ENCODE measurements at regions not wholly inside any gene's neighbourhood (a gene's known extent, or its start where the extent isn't known, plus 50 kb on each side); places are given as distances from the start of the nearest gene placed in this dataset.
"Not testable (repeated sequence)": the region's sequence is repeated elsewhere in the genome, so short reads cannot be mapped to it uniquely, and the experiment has no call there.

DNA sequence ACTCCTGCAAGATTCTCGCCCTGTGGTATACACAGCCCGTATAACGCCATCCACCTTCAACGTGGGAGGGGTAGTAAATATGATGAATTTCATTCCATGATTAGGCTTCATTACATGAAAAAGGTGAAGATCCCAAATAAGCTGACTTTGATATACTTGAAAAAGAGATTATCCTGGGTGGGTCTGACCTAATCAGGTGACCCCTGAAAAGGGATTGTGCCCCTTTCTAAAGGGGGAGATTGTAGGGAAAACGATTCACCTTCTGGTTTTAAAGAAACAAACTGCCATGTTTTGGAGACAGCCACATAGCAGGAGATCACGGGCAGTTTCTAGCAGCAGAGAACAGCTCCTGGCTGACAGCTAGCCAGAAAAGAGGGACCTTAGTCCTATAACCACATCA is 155.1 kb upstream of the SMLR1 start:
- DNase-seq (ENCODE audit: low read depth in 2 of 2) = no peak

DNA sequence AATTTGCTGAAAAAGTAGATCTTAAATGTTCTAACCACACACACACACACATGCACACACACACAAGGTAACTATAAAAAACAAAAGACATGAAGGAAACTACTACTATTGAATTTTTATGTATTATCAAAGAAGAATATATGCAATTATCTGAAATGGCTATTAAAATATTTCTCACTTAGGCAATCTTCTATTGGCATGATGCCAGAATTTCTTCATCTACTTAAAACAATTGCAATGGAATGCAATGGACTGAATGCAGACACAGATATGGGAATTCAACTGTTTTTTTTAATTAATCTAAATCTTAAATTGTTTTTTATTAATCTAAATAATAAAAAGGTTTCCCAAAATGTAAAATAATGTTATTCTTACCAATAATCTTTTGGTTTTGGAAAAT is 152.6 kb upstream of the SMLR1 start:
- DNase-seq (ENCODE audit: low read depth in 2 of 2) = no peak

DNA sequence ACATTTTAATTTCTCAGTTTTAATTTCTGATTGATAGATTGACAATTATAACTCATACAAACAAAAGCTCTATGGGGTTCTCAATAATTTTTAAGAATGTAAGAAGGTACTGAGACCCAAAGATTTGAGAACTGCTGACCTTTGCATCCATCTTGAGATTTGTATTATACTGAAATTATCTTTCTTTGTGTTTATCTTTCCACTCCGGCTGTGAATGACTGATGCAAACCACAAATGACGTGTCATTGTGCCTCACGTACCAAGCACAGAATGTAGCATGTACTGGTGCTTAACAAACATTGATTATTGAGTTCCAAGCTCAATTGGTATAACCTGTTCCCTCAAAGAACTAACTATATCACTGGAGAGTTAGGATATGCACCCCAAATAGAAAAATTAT is 152.1 kb upstream of the SMLR1 start:
- no peak for DNase-seq (ENCODE audit: low read depth in 2 of 2)

DNA sequence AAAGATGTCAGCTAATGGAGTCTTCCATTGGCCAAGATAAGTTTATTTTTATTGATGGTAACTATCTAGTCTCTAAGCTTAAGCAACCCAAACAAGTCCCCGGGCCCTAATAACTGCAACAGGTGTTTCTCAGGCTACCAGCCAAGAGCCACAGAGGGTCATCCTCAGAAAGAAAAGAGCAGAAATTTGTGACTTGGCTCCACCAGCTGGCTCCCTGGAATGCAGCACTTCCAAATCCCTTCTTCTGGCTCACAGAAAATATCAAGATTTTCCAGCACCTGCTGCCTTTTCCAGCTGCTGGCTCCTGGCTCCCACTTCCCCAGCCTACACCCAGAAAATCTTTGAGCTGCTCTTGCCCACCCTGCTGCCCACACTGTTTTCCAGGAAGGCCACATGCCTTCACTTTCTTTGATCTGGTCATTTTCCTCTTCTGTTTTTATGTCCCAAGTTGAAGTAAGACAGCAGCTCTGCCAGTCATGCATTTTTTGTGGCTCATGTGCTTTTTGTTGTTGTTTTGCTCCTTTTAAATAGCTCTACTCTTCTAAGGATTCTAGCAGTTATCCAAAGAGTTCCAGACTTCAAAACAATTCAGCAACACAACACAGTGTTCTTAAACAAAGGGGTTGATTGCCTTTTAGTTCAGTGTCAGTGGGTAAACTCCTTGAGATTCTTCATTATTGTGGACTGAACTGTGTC is 151.0 kb upstream of the SMLR1 start:
- no peak for DNase-seq (ENCODE audit: low read depth in 2 of 2)

DNA sequence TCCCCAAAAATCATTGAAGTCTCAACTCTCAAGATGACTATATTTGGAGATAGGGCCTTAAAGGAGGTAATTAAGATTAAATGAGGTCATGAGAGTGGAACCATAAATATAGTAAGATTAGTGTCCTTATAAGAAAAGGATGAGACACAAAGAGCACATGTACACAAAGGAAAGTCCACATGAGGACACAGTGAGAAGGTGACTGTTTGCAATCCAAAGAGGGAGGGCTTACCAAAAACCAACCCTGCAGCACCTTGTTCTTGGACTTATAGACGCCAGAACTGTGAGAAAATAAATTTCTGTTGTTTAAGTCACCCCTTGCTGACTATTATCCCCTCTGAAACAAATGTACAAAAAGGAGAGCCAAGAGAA is 150.4 kb upstream of the SMLR1 start:
- no peak for DNase-seq (ENCODE audit: low read depth in 2 of 2)

DNA sequence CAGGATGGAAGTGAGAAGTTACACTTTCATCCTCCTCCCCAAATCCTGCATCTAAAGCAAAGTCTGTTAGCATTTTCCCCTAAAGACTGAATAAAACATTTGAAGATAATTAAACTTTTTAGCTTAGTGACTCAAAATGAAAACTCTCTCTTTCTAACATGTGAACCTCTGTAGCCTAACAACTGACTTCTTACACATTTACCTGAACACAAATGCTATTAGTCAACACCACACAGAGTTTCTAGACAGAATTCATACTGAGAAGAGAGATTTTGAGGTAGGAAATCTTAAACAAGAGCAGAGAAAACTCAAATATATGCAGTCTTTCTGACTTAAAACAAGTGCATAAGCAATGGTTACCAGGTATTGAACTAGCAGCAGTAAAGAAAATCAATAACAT is 149.9 kb upstream of the SMLR1 start:
- no peak for DNase-seq (ENCODE audit: low read depth in 2 of 2)

DNA sequence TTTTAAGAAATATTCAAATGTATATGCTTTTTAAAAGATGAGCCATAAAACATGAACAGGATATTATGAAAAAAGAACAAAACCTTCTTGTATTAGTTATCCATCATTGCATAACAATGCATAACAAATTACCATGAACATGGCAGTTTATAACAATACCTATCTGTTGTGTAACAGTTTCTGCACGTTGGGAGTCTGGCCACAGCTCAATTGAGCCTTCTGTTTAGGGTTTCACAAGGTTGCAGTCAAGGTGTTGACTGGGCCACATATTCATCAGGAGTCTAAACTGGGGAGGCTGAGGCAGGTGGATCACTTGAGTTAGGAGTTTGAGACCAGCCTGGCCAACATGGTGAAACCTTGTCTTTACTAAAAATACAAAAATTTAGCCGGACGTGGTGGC is 149.4 kb upstream of the SMLR1 start:
- DNase-seq (ENCODE audit: low read depth in 2 of 2) = no peak

DNA sequence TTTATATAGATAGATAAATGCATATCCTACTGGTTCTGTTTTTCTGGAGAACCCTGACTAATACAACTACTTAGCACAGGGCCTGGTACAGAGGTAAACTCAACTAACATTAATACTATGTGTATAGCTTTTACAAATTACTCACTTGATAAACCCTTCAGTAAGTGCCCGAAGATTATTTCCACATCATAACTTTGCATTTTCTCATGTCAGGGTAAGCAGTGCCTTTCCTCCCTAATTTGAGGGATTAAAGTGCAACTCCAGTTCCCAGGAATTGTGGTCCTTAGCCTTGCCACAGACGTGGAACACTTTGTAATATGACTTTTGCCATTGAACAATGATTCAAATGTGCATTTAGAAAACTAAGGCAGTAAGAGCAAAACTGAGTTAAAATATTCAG is 147.5 kb upstream of the SMLR1 start:
- no peak for DNase-seq (ENCODE audit: low read depth in 2 of 2)

DNA sequence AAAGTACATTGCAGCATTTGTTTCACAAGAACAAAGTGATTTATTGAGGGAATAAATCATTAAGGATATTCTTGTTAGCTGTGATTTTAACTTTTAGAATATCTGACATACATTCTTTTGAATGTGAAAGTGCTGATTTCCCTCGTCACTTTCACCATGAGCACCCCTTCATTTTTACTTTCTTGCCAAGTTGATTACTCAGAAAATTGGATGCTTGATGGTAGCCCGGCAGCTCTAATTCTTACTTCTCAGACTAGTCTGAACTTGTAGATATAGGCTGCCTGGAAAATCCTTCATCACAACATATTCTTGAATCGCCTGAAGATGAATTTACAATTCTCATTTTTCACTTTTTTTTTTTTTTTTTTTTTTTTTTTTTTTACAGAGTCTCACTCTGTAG is 147.1 kb upstream of the SMLR1 start:
- no peak for DNase-seq (ENCODE audit: low read depth in 2 of 2)

DNA sequence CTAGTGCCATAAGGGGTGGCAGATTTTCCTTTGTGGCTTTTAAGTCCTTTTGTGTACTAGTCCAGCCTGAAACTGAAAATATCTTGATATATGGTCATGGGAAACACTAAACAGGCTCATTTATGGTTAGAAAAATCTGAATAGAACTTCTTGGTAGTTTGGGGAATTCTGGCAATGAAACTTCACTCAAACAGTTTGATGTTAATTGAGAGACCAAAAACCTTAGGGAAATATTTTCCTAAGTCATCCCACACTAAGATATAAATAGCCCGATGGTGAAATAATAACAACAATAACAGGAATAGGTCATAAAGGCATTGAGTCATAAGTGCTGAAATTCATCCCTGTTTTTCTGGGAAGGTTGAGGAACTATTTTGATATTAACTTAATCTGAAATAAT is 146.2 kb upstream of the SMLR1 start:
- no peak for DNase-seq (ENCODE audit: low read depth in 2 of 2)

DNA sequence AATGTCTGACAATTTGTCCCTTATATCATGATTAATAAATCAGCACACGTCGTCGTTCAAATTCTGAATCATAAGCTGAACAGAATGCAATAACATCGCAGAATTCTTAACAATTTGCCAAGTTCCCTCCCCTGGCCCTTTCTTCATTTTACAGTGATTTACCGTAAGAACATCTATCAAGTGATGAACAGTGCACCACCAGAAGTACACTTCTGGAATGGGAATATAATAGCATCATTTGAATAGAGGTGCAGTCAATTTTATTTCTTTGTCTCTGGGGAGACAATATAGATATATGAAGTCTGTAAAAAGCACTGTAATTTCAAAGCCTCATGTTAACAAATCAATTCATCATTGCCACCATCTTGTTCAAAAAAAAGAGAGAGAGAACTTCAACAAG is 145.1 kb upstream of the SMLR1 start:
- no peak for DNase-seq (ENCODE audit: low read depth in 2 of 2)

DNA sequence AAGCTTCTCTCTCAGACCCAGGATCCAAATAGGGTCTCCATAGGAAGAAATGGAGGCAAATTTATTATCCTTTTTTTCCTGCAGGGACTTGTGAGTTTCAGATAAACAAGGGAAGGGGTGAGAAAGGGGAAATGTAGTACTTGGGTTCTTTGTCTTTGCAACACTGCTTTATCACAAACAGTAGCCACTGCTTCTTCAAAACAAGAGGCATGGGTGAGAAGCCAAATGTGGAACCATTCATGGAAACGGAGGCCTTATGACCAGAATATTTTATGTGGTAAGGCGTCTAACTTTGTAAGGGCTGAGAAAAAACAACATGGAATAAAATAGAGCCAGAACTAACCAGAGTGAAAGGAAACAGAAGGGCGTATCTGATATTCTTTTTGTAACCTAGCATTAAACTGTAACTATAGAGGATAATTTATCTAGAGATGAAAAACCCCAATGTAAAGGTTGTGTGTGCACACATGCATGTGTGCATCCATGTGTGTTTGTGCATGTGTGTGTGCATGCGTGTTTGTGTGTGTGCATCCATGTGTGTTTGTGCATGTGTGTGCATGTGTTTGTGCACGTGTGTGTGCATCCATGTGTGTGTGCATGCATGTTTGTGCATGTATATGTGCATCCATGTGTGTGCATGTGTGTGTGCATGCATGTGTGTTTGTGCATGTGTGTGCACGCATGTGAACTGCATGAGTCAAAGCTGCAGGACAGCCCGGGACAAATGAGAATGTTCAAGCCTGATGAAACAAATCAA is 143.3 kb upstream of the SMLR1 start:
- DNase-seq (ENCODE audit: low read depth in 2 of 2) = no peak

DNA sequence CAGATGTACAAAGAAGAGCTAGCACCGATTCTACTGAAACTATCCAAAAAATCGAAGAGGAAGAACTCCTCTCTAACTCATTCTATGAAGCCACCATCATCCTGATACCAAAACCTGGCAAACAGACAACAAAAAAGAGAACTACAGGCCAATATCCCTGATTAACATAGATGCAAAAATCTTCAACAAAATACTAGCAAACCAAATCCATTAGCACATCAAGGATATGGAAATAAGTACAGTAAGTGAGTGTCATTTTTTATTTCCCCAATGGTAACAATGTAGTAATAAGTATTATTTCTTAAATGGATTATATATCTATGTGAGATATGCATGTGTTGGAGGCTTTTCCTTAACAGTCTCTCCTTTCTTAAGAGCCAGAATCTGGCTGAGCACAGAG is 134.5 kb upstream of the SMLR1 start:
- DNase-seq (ENCODE audit: low read depth in 2 of 2) = no peak

DNA sequence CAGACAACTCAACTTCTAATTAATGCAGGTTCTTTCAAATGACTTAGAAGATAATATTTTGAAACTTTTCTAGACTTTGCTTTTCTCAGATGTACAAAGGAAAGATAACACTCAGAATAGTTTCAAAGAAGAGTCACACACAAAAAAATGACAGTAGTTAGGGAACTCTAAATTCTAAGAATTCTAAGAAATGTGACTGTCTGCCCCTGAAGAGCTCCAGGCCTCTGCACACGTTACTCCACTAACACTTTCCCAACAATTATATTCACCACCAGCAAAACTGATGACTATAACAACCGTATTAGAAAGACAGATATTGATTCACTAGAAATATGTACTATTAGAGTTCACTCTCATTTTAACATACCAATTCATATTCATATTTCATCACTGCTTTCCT is 133.3 kb upstream of the SMLR1 start:
- no peak for DNase-seq (ENCODE audit: low read depth in 2 of 2)

DNA sequence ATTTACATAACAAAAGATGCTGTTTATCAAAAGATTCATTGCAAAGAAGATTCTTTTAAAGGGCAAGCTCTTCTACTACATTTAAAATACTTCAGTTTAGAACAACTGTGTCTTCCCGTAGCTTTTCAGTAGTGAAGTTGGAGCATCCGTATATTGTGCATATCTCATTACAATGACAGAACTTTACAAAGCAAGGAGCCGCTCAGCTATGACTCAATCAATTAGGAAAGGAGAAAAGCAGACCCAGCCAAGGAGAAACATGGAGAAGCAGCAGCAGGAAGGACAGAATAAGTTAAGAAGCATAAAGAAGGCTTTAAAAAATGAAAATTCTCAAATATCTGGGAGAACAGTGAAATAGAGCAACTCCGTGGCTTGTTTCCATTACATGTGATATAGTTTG is 132.6 kb upstream of the SMLR1 start:
- no peak for DNase-seq (ENCODE audit: low read depth in 2 of 2)

DNA sequence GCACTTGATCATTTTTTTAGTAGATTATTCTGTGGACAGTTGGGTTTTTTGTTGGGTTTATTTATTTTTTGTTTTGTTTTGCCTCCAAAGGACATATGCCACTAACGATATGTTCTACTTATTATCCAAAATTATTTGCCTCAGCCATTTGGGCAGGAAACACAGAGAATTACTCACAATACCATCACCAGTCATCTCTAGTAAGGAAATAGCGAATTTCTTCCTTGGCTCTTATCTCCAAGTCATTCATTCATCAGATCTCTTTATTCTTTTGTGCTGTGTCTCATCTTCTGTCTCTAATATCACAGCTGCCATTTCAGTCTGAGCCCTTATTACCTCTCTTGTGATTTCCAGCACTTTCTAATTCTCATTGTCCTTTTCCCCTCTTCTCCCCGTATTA is 130.4 kb upstream of the SMLR1 start:
- no peak for DNase-seq (ENCODE audit: low read depth in 2 of 2)

DNA sequence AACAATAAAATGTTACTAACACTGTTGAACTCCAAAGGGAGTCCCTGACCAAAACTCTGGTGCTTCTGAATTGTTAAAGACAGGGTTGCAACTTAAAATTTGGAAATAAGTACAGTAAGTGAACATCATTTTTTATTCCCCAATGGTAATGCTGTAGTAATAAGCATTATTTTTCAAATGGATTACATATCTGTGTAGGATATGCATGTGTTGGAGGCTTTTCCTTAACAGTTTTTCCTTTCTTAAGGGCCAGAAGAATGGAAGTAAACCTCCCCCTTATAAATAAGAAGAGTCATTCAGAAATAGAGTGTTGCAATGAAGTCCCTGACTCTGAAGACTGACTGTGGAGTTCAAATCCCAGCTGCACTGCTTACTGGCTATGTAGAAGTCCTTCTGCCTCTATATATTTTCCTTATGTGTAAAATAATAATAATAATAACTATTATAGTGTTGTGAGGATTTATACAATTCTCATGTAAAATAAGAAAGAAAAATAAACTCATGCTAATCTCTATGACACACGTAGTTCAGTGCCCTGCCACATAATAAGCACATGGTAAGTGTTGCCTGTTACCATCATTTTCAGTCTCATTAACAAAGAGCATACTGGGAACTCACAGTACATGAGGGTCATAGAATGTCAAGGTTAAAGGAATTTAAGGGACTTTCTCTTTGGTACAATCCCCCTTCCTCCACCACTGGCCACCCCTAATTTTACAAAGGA is 129.8 kb upstream of the SMLR1 start:
- no peak for DNase-seq (ENCODE audit: low read depth in 2 of 2)

DNA sequence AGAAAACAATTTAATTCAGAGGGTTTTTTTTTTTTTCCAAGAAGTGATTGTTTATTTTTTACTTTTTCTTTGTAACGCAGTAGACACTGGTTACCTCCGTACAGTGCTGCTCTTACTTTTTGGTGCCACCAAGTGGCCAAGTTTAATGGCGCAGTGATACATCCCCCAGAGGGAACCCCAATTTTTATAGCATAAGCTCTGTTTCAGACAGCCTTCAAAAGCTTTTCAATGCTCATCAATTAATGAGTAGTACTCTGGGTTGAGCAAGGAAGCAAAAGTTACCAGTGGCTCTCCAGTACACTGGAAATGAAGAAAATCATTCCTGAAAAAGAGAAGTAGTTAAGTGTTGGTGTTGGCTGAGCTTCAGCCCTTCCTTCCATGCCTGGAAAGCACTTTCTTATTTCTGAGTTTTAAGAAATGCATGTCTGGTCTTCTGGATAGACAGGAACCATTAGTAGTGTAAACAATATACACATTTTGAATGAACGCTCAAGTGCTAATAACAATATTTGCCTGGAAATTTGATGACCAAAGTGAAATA is 129.1 kb upstream of the SMLR1 start:
- peak; percentile 31 to 56 for DNase-seq (ENCODE audit: low read depth in 2 of 2)

DNA sequence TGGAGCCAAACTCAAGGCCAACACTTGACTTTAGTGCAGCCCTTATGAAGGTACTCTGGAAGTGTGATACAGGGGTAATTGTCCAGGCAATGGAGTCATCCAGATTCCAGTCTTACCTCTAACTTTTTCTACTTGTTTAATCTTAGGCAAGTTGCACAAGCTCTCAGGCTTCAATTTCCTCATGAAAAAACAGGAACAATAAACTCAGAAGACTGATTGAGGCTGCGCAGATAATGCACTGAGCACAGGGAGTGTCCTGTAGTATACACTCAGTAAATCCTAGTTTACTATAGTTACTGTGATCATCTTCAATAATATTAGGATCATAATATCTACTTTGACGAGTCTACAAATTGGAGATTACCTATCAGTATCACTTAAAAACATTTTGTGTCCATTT is 127.5 kb upstream of the SMLR1 start:
- no peak for DNase-seq (ENCODE audit: low read depth in 2 of 2)

DNA sequence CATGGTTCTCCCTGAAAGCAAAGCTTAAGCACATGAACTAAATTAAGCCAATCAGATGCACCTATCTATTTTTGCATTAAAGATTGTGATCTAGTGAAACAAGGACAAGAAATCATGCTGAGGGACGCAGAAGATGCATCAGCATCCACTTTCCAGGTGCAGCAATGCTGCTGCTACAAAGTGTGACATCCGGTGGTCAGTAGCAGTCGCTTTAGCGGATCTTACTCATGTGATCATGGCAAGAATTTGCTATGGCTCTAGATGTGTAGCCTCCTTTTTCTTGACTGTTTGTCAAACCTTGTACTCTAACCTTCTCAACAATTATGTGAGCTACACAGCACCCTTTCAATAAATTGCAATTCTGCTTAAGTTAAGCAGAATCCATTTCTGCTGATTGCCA is 126.8 kb upstream of the SMLR1 start:
- DNase-seq (ENCODE audit: low read depth in 2 of 2) = no peak

DNA sequence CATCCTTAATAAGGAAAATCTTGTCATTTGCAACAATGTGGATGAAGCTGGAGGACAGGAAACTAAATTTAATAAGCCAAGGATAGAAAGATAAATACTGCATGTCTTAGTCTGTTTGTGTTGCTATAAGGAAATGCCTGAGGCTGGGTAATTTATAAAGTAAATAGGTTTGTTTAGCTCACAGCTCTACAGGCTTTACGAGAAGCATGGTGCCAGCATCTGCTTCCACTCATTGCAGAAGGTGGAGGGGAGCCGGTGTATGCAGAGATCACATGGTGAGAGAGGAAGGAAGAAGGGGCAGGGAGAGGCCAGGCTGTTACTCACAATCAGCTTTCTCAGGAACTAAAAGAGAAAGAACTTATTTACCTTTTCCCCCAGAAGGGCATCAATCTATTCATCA is 118.9 kb upstream of the SMLR1 start:
- DNase-seq (ENCODE audit: low read depth in 2 of 2) = no peak

DNA sequence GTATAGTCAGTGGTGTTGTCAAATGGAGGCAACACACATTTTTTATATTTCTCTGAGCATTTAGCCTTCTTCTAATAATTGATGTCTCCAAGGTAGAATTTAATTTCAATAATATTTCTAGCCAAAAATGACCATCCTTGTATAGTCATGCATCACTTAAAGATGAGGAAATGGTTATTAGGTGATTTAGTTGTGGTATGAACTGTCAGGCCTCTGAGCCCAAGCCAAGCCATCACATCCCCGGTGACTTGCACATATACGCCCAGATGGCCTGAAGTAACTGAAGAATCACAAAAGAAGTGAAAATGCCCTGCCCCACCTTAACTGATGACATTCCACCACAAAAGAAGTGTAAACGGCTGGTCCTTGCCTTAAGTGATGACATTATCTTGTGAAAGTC is 115.6 kb upstream of the SMLR1 start:
- DNase-seq (ENCODE audit: low read depth in 2 of 2) = not testable (repeated sequence)

DNA sequence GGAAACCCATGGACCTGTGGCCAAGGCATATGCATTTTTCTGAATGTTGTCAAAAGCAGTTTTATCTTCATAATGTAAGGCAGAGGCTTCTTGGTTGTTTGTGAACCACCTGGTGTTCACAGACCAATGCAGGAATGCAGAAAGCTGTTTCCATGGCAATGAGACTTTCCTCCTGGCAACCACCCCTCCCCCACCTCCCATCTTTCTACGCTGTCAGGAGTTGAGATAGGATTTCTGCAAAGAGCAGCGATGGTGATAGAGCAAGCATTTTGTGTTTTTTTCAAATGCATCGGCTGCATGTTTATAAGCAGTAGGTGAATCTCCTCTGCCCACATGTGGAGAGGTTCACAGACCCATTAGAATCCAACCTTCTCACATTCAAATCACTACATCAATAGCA is 114.1 kb upstream of the SMLR1 start:
- DNase-seq (ENCODE audit: low read depth in 2 of 2) = no peak
